NOMO-1 (cell line): ENCODE measurements at regions not wholly inside any gene's neighbourhood (a gene's known extent, or its start where the extent isn't known, plus 50 kb on each side); places are given as distances from the start of the nearest gene placed in this dataset.

ENCODE experiments used
- DNase-seq, 2 experiments: peaks; one replicate each; lab custom pipeline; 2025; ENCODE audit not compliant: unreplicated experiment in 2 of 2; lab: John Stamatoyannopoulos, UW

DNA sequence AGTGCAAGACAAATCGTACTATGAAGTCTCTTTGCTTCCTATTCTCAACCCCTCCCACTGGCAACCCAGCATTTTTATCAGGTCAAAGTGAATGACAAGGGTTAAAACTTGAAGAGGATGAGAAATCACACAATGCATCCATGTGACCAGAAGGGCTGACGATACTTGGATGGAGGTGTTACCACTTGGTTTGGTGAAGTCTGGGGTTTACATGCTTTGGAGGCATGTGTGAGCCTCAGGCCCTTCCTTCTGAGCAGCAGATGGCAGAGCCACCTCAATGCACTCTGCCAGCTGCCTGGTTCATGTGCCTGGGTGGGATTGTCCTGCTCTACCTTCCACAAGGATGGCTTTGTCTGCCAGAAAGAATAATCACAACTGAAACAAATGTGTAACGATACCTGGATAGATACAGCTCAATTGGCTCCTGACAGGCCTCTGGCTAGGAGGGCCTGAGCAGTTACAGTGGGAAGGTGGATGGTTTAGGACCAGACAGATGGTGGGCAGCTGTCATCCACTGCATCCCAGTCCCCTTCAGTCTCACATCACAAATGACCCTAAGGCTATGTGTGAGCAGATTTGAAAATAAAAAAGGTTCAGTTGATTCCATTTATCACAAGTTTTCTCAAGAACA, 51.5 kb upstream of the CNIH3 start:
- DNase-seq = no peak

GRCh38 chr1:224565186-224565585, 50.9 kb upstream of the CNIH3 start:
- peak; percentile 77 to 98 for DNase-seq

- no peak for DNase-seq
Observed at GRCh38 chr1:224565611-224566406, 50.3 kb upstream of the CNIH3 start.
